ENCODE measurements at regions not wholly inside any gene's neighbourhood (a gene's known extent, or its start where the extent isn't known, plus 50 kb on each side); places are given as distances from the start of the nearest gene placed in this dataset.

DNA sequence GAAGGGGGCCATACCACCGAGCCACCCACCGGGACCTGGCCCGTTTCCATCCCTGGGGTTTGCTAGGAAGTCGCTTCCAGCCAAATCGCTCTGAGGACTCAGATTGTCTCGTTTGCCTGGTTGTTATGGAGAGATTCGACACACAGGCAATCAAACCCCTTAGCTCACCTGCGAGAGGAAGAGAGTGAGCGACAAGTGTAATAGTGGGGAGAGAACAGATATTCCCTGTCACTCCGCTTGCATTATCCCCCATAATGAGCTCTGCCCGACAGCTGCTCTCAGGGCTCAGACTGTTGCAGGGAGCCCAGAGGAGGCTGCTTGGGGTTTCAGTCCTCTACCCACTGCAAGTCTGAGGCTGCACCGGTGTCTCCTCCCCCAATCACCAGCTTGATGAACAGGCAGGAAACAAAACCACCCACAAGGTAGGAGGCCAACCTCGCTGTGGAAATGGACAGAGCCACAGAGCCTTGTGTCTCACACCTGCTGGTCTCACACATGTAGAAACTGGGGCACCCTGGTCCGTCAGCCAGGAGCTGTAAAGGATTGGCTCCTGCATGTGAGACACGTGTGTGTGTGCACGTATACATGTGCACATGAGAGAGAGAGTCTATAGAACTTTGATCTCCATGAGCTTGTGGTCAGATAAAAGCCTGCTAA is 351.1 kb downstream of the BUD13 start:
- no peak for DNase-seq
- WGBS, 4 donors = 76 to 79% (median 78%) methylated on average over 15 to 16 of the region's 16 CpGs
- Histone ChIP-seq H3K36me3 (replicated peaks in 1 of 2) (no peaks in the 10 kb centered on the region), H3K27ac (no peak overlapping the region), H3K4me3 (no peak overlapping the region), H3K27me3 (no peaks in the 10 kb centered on the region), H3K4me1 (replicated peaks in 1 of 2) (no peaks in the 10 kb centered on the region), H3K9me3 (replicated peaks in 1 of 3) (no peaks in the 10 kb centered on the region)
- intact Hi-C loops (cut with DNase I) = no loop called here
- no peak for TF ChIP-seq POLR2A (IDR thresholded peaks at IDR 0.05)
- TF ChIP-seq, protein P1, sequence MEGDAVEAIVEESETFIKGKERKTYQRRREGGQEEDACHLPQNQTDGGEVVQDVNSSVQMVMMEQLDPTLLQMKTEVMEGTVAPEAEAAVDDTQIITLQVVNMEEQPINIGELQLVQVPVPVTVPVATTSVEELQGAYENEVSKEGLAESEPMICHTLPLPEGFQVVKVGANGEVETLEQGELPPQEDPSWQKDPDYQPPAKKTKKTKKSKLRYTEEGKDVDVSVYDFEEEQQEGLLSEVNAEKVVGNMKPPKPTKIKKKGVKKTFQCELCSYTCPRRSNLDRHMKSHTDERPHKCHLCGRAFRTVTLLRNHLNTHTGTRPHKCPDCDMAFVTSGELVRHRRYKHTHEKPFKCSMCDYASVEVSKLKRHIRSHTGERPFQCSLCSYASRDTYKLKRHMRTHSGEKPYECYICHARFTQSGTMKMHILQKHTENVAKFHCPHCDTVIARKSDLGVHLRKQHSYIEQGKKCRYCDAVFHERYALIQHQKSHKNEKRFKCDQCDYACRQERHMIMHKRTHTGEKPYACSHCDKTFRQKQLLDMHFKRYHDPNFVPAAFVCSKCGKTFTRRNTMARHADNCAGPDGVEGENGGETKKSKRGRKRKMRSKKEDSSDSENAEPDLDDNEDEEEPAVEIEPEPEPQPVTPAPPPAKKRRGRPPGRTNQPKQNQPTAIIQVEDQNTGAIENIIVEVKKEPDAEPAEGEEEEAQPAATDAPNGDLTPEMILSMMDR (IDR thresholded peaks at IDR 0.05) = no peak

DNA sequence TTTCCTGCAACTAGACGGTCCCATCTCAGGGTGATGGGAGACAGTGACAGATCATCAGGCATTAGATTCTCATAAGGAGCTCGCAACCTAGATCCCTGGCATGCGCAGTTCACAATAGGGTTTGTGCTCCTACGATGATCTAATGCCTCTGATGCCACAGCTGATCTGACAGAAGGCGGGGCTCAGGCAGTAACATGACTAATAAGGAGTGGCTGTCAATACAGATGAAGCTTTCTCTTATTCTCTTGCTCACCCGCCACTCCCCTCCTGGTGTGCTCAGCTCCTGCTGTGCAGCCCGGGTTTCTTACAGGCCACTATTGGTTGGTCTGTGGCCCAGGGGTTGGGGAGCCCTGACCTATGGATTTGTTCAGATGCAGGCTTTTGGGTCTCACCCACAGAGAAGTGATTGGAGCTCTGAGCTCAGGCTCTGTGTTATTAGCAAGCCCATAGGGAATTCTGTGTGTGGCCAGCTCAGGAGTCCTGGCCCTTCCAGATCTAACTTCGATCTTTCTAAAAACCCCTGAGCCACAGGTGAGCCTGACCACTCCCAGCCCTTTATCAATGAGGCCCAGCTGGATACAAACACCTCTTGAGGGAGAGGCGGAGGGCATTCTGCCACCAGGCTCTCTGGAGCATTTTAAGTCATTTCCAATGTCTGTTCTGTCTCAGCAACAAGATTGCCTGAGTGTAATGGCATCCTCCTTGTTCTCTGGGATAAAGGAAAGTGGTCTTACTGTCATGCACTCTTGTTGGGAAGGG is 351.8 kb downstream of the BUD13 start:
- DNase-seq = no peak
- WGBS, 4 donors = 79 to 85% (median 82%) methylated on average over 9 of the region's 9 CpGs
- no peaks in the 10 kb centered on the region for H3K4me1 ChIP-seq (replicated peaks in 1 of 2)
- intact Hi-C loops (cut with DNase I) = no loop called here
- H3K36me3 ChIP-seq (replicated peaks in 1 of 2) = no peaks in the 10 kb centered on the region
- no peak overlapping the region for H3K27ac ChIP-seq
- H3K27me3 ChIP-seq = no peaks in the 10 kb centered on the region
- no peak for TF ChIP-seq POLR2A (IDR thresholded peaks at IDR 0.05)
- TF ChIP-seq, protein P1 (IDR thresholded peaks at IDR 0.05) = no peak
- no peaks in the 10 kb centered on the region for H3K9me3 ChIP-seq (replicated peaks in 1 of 3)
- H3K4me3 ChIP-seq = no peak overlapping the region

DNA sequence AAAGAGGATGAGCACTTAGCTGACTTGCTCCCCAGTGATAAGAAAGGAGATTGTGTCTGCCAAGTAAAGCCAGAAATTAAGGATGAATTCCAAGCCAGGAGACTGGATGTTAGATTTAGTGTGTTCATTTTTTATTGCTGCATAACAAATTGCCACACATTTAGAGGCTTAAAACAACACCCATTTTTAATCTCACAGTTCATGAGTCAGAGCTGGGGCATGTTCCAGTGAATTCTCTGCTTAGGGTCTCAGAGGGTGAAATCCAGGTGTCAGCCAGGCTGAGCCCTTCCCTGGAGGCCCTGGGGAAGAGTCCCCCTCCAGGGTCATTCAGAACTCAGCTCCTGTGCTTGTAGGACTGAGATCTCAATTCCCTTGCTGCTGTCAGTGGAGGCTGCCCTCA is 352.8 kb downstream of the BUD13 start:
- no peak overlapping the region for H3K4me3 ChIP-seq
- DNase-seq = no peak
- no peaks in the 10 kb centered on the region for H3K4me1 ChIP-seq (replicated peaks in 1 of 2)
- H3K9me3 ChIP-seq (replicated peaks in 1 of 3) = no peaks in the 10 kb centered on the region
- no peak overlapping the region for H3K27ac ChIP-seq
- TF ChIP-seq POLR2A (IDR thresholded peaks at IDR 0.05) = no peak
- TF ChIP-seq, protein P1 (IDR thresholded peaks at IDR 0.05) = no peak
- intact Hi-C loops (cut with DNase I) = no loop called here
- H3K27me3 ChIP-seq = no peaks in the 10 kb centered on the region
- H3K36me3 ChIP-seq (replicated peaks in 1 of 2) = no peaks in the 10 kb centered on the region

DNA sequence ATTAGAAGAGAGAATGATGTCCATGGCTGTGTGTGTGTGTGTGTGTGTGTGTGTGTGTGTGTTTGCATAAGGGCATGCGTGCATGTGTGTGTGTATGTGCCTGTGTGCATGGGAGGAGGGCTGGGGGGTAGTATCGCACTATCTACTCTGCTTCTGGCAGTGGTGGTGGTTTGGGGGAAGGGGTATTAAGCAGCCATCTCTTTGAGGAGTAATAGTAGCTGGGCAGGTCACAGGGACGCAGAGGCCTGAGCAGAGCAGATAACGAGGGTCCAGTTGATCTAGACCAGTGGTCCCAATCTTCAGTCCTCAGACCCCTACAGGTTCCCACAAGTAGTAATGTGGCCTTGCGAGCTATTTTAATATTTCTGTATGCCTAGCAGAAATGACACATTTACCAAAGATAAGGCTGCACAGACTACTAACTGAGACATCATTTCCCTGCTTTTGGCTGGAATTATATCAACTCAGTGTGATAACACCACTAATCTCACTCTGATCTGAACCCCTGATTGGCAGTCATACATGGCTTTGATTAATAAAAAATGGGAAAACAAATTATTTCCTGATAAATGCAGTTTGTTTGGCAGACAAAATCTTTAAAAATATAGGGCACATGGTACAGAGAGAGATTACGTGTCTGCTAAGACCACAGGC is 354.3 kb downstream of the BUD13 start:
- Histone ChIP-seq H3K27me3 (no peaks in the 10 kb centered on the region), H3K9me3 (replicated peaks in 1 of 3) (no peaks in the 10 kb centered on the region), H3K36me3 (replicated peaks in 1 of 2) (no peaks in the 10 kb centered on the region), H3K27ac (no peak overlapping the region), H3K4me1 (replicated peaks in 1 of 2) (no peaks in the 10 kb centered on the region), H3K4me3 (no peak overlapping the region)
- intact Hi-C loops (cut with DNase I) = no loop called here
- no peak for DNase-seq
- TF ChIP-seq POLR2A (IDR thresholded peaks at IDR 0.05) = no peak
- TF ChIP-seq, protein P1 (IDR thresholded peaks at IDR 0.05) = no peak
- WGBS, 4 donors = 66 to 86% (median 81%) methylated on average over 6 of the region's 6 CpGs
